GM12878 (cell line): ENCODE measurements at regions not wholly inside any gene's neighbourhood (a gene's known extent, or its start where the extent isn't known, plus 50 kb on each side); places are given as distances from the start of the nearest gene placed in this dataset.

Experiments used
- ATAC-seq: fragments of 200-7000 bp; cut with Tn5 transposase; 3 replicates; pipeline ENCODE4 v1.9.1; 2020; ENCODE audit warnings: mild to moderate bottlenecking, moderate library complexity
- BruUV-seq: library from RNA; stranded (reverse); fragments of 400-500 nt; replicated peaks from 2 replicates; lab custom pipeline; 2021; lab: Mats Ljungman, UMichigan
- CTCF ChIA-PET: fragments of 300-600 bp; sonication (Branson Sonifier 250); formaldehyde crosslinking; extraction: SDS; loops from one replicate; lab custom pipeline; 2021; ENCODE audit warnings: inconsistent platforms; lab: Yijun Ruan, JAX
- POLR2A ChIA-PET: fragments of 350-600 bp; formaldehyde crosslinking; extraction: SDS; loops from one replicate; lab custom pipeline; 2021; ENCODE audit warnings: inconsistent platforms; lab: Charles Lee
- RAD21 ChIA-PET: fragments of 300-600 bp; sonication (Branson Sonifier 250); formaldehyde crosslinking; loops from one replicate; lab custom pipeline; 2023; ENCODE audit warnings: antibody characterized with exemption; ENCODE audit not compliant: unreplicated experiment; lab: Charles Lee
- SMC1A ChIA-PET: fragments of 300-600 bp; sonication (Branson Sonifier 250); formaldehyde crosslinking; loops from one replicate; lab custom pipeline; 2023; ENCODE audit not compliant: unreplicated experiment, uncharacterized antibody; lab: Charles Lee
- DNase-seq: peaks from one replicate; pipeline ENCODE4 v3.0.0-alpha.2; 2011; ENCODE audit warnings: low read depth, low spot score
- FAIRE-seq: peaks from 3 replicates; lab custom pipeline; 2011; peaks lifted over from hg19 to GRCh38; lab: Jason Lieb, UNC
- H2AFZ ChIP-seq: 2 replicates; pipeline ENCODE4 v1.6.0; 2011; ENCODE audit warnings: low read depth, low read length, control low read depth; ENCODE audit not compliant: control insufficient read depth
- H3K27ac ChIP-seq: 2 replicates; pipeline ENCODE4 v1.5.1; 2011; ENCODE audit warnings: control low read depth; ENCODE audit not compliant: control insufficient read depth, insufficient read depth
- H3K27me3 ChIP-seq, 2 experiments: replicated peaks in 1 of 2; 2 replicates each; pipeline versions ENCODE4 v1.6.0 to v1.6.1; 2011; ENCODE audit warnings: low read length in 1 of 2; ENCODE audit not compliant: control insufficient read depth in 2 of 2, insufficient read depth in 2 of 2
- H3K36me3 ChIP-seq, 2 experiments: 2 replicates each; pipeline ENCODE4 v1.5.1; 2011; ENCODE audit warnings: low read length in 1 of 2; ENCODE audit not compliant: control insufficient read depth in 2 of 2, insufficient read depth in 2 of 2
- H3K4me1 ChIP-seq: 2 replicates; pipeline ENCODE4 v1.6.1; 2011; ENCODE audit warnings: mild to moderate bottlenecking, low read length, moderate library complexity, mixed read lengths; ENCODE audit not compliant: control insufficient read depth, insufficient read depth
- H3K4me2 ChIP-seq: 2 replicates; pipeline ENCODE4 v1.6.0; 2011; ENCODE audit warnings: control low read depth; ENCODE audit not compliant: control insufficient read depth, insufficient read depth
- H3K4me3 ChIP-seq: fragments of 200-600 bp; sonication (generic); 2 replicates; pipeline ENCODE4 v1.5.1; 2016
- H3K79me2 ChIP-seq: 2 replicates; pipeline ENCODE4 v1.6.0; 2011; ENCODE audit warnings: low read length; ENCODE audit not compliant: control insufficient read depth, insufficient read depth
- H3K9ac ChIP-seq: 2 replicates; pipeline ENCODE4 v1.8.0; 2011; ENCODE audit warnings: low read length, control low read depth, mixed read lengths; ENCODE audit not compliant: control insufficient read depth, insufficient read depth
- H3K9me3 ChIP-seq: replicated peaks from 3 replicates; pipeline ENCODE4 v1.5.1; 2011; ENCODE audit warnings: mild to moderate bottlenecking, low read length; ENCODE audit not compliant: control insufficient read depth, insufficient read depth
- H4K20me1 ChIP-seq: 2 replicates; pipeline ENCODE4 v1.6.0; 2011; ENCODE audit not compliant: control insufficient read depth, insufficient read depth
- CHD4 ChIP-seq: fragments of 200-600 bp; sonication (generic); IDR thresholded peaks from 2 replicates; pipeline ENCODE4 v1.6.1; 2016; ENCODE audit warnings: mild to moderate bottlenecking
- KLF5 ChIP-seq: fragments of 450-650 bp; IDR thresholded peaks from 2 replicates; pipeline ENCODE4 v1.6.1; 2014; ENCODE audit warnings: mild to moderate bottlenecking; ENCODE audit not compliant: partially characterized antibody
- RFX5 ChIP-seq: IDR thresholded peaks from 2 replicates; pipeline ENCODE4 v1.6.1; 2011; ENCODE audit warnings: low read depth, low read length, improper control_type of control experiment
- SMAD1 ChIP-seq: fragments of 450-650 bp; IDR thresholded peaks from 2 replicates; pipeline ENCODE4 v1.6.1; 2018; ENCODE audit warnings: mild to moderate bottlenecking, low read depth; ENCODE audit not compliant: partially characterized antibody
- SUPT20H ChIP-seq: IDR thresholded peaks from 2 replicates; pipeline ENCODE4 v1.6.1; 2011; ENCODE audit warnings: low read depth, mild to moderate bottlenecking, low read length, moderate library complexity, borderline replicate concordance; ENCODE audit not compliant: control insufficient read depth
- ZNF207 ChIP-seq: fragments of 450-650 bp; IDR thresholded peaks from 2 replicates; pipeline ENCODE4 v1.6.1; 2014; ENCODE audit warnings: antibody characterized with exemption, mild to moderate bottlenecking, borderline replicate concordance
- WGBS: methylation state at CpG from one replicate; pipeline ENCODE4 v1.1.6; 2016; ENCODE audit warnings: low lambda C conversion rate; ENCODE audit not compliant: insufficient replicate concordance, insufficient coverage; ENCODE audit errors: missing lambda C conversion rate; 5-methylcytosine and 5-hydroxymethylcytosine counted together
- in situ Hi-C: fragments of 300-500 bp; cut with MboI; formaldehyde crosslinking; loops from 9 replicates; pipeline ENCODE4 v1.14.3; 2018; ENCODE audit warnings: mixed read lengths
- intact Hi-C: fragments of 100-400 bp; cut with micrococcal nuclease; formaldehyde crosslinking; loops from one replicate; pipeline ENCODE4 v1.14.2; 2022; ENCODE audit not compliant: unreplicated experiment
- TF ChIP-seq, protein P1 (sequence below): fragments of 450-650 bp; IDR thresholded peaks from 2 replicates; pipeline ENCODE4 v1.6.1; 2018; ENCODE audit warnings: mild to moderate bottlenecking, low read depth, moderate library complexity; ENCODE audit not compliant: partially characterized antibody
- TF ChIP-seq, protein P2 (sequence below): fragments of 450-650 bp; IDR thresholded peaks from 2 replicates; pipeline ENCODE4 v1.6.1; 2017; ENCODE audit warnings: mild to moderate bottlenecking, moderate library complexity

DNA sequence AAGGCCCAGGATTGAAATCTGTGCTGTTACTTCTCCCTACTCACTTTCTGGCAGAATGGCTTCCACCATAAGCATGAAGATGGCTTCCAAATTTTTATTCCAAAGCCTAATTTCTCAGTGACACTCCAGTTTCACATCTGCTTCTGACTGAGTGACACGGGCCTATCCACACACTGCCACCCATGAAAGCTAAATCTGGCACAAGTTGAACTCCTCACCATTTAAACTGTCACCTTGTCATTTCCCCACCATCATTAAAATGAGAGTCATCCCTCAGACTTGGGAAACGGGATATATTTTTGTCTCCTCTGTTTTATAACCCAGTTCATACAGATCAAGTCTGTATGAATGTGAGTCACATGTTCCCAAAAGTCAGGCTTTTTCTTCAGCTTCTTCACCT, 77.1 kb downstream of the MGST1 start:
- Histone ChIP-seq H3K9ac (no peak overlapping the region), H3K4me2 (no peak overlapping the region), H3K27ac (no peak overlapping the region), H3K27me3 (no peaks in the 10 kb centered on the region), H2AFZ (no peak overlapping the region), H3K4me1 (no peaks in the 10 kb centered on the region)
- intact Hi-C loops = no loop called here
- 0% methylated on average over 2 of the region's 2 CpGs for WGBS
- in situ Hi-C loops = no loop called here
- SMC1A ChIA-PET = no interaction called here
- no peak for DNase-seq
- POLR2A ChIA-PET = no interaction called here
- no peak for ATAC-seq
- no peak for FAIRE-seq
- no peak for TF ChIP-seq CHD4
- TF ChIP-seq, protein P1, sequence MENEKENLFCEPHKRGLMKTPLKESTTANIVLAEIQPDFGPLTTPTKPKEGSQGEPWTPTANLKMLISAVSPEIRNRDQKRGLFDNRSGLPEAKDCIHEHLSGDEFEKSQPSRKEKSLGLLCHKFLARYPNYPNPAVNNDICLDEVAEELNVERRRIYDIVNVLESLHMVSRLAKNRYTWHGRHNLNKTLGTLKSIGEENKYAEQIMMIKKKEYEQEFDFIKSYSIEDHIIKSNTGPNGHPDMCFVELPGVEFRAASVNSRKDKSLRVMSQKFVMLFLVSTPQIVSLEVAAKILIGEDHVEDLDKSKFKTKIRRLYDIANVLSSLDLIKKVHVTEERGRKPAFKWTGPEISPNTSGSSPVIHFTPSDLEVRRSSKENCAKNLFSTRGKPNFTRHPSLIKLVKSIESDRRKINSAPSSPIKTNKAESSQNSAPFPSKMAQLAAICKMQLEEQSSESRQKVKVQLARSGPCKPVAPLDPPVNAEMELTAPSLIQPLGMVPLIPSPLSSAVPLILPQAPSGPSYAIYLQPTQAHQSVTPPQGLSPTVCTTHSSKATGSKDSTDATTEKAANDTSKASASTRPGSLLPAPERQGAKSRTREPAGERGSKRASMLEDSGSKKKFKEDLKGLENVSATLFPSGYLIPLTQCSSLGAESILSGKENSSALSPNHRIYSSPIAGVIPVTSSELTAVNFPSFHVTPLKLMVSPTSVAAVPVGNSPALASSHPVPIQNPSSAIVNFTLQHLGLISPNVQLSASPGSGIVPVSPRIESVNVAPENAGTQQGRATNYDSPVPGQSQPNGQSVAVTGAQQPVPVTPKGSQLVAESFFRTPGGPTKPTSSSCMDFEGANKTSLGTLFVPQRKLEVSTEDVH = no peak
- TF ChIP-seq SUPT20H = no peak
- no peak for TF ChIP-seq ZNF207
- TF ChIP-seq KLF5 = no peak
- no peak for TF ChIP-seq RFX5
- TF ChIP-seq, protein P2, sequence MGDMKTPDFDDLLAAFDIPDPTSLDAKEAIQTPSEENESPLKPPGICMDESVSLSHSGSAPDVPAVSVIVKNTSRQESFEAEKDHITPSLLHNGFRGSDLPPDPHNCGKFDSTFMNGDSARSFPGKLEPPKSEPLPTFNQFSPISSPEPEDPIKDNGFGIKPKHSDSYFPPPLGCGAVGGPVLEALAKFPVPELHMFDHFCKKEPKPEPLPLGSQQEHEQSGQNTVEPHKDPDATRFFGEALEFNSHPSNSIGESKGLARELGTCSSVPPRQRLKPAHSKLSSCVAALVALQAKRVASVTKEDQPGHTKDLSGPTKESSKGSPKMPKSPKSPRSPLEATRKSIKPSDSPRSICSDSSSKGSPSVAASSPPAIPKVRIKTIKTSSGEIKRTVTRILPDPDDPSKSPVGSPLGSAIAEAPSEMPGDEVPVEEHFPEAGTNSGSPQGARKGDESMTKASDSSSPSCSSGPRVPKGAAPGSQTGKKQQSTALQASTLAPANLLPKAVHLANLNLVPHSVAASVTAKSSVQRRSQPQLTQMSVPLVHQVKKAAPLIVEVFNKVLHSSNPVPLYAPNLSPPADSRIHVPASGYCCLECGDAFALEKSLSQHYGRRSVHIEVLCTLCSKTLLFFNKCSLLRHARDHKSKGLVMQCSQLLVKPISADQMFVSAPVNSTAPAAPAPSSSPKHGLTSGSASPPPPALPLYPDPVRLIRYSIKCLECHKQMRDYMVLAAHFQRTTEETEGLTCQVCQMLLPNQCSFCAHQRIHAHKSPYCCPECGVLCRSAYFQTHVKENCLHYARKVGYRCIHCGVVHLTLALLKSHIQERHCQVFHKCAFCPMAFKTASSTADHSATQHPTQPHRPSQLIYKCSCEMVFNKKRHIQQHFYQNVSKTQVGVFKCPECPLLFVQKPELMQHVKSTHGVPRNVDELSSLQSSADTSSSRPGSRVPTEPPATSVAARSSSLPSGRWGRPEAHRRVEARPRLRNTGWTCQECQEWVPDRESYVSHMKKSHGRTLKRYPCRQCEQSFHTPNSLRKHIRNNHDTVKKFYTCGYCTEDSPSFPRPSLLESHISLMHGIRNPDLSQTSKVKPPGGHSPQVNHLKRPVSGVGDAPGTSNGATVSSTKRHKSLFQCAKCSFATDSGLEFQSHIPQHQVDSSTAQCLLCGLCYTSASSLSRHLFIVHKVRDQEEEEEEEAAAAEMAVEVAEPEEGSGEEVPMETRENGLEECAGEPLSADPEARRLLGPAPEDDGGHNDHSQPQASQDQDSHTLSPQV = no peak
- TF ChIP-seq SMAD1 = no peak
- TF ChIP-seq, all 136 proteins: peak for 0
- BruUV-seq = no TSS peak
- Histone ChIP-seq H3K36me3 (no peaks in the 10 kb centered on the region), H3K9me3 (no peaks in the 10 kb centered on the region), H4K20me1 (no peaks in the 10 kb centered on the region), H3K4me3 (no peak overlapping the region), H3K79me2 (no peaks in the 10 kb centered on the region)
- ChIA-PET CTCF (no interaction called here), RAD21 (interaction anchor here (1.0 kb wide), 1 partner anchor 39 kb away, joined by 3 read pairs; no protein-coding TSS in a partner anchor)
